HG03469 (cell line): ENCODE measurements at regions not wholly inside any gene's neighbourhood (a gene's known extent, or its start where the extent isn't known, plus 50 kb on each side); places are given as distances from the start of the nearest gene placed in this dataset.
"Not testable (repeated sequence)": the region's sequence is repeated elsewhere in the genome, so short reads cannot be mapped to it uniquely, and the experiment has no call there.

Source experiments
- ATAC-seq: cut with Tn5 transposase; IDR thresholded peaks from one replicate; pipeline ENCODE4 v1.9.1; 2021; ENCODE audit warnings: mild to moderate bottlenecking, moderate library complexity, moderate number of reproducible peaks; ENCODE audit not compliant: unreplicated experiment

- no peak for ATAC-seq
Observed at GRCh38 chr6:121544691-121545090, 109.2 kb downstream of the GJA1 start.

DNA sequence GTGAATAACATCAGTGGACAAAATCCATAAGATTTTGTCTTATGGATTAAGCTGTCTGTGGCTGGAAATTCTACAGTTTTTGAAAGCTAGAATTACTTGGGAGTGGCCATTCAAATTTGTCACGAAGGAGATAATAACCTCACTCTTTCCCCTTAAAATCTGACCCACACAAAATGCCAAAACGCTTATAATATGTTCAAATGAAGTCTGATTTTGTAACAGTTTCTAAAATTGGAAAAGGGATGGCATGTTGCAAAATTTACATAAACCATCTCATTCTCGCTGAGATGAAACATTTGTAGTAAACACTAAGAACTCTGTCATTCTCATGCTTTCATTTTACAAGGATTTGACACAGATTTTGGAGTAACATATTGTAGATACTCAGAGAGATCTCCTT, 112.7 kb downstream of the GJA1 start:
- no peak for ATAC-seq

GRCh38 chr6:121549736-121550135, 114.3 kb downstream of the GJA1 start:
- ATAC-seq, result no peak

DNA sequence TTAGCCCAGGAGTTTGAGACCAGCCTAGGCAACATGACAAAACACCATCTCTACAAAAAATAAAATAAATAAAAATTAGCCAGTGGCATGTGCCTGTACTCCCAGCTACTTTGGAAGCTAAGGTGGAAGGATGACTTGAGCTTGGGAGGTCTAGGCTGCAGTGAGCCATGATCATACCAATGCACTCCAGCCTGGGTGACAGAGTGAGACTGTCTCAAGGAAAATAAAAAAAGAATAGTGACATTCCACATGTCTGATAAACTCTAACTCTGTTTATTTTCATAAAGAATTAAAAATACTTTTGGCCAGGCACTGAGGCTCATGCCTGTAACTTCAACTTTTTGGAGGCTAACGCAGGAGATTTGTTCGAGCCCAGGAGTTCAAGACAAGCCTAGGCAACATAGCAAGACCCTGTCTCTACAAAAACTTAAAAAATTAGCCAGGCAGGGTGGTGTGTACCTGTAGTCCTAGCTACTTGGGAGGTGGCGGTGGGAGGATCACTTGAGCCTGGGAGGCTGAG, 115.1 kb downstream of the GJA1 start:
- ATAC-seq, result no peak

DNA sequence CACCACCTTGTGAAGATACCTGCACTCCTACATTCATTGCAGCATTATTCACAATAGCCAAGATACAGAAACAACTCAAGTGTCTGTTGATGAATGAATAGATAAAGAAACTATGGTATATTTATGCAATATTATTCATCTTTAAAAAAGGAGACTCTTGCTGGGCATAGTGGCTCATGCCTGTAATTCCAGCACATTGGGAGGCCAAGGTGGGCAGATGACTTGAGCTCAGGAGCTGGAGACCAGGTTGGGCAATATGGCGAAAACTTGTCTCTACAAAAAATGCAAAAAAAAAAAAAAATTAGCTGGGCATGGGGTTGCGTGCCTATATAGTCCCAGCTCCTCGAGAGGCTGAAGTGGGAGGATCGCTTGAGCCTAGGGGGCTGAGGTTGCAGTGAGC, 119.8 kb downstream of the GJA1 start:
- ATAC-seq, result no peak

- not testable (repeated sequence) for ATAC-seq
Observed at GRCh38 chr6:121556149-121556548, 120.7 kb downstream of the GJA1 start.

- ATAC-seq, result no peak
Observed at GRCh38 chr6:121557146-121557940, 121.9 kb downstream of the GJA1 start.

DNA sequence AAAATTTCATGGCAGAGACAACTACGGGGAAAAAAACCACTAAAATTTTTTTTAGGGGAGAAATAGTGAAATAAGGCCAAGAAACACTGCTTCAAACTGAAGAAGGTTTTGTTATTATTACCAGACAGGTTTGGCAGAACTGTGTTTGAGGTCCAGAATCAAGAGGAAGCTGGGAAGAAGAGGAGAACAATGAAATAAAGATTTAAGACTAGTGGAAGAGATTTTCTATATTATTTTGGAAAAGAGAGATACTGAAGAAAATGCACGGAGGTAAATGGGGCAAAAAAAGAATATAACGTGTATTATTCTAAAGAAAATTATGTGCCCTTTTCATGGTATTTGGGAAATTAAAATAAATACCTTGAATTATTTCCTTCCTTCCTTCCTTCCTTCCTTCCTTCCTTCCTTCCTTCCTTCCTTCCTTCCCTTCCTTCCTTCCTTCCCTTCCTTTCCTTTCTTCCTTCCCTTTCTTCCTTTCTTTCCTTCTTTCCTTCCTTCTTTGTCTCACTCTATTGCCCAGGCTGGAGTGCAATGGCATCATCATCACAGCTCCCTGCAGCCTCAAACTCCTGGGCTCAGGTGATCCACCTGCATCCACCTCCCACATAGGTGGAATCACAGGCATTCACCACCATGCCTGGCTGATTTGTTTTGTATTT, 124.3 kb downstream of the GJA1 start:
- ATAC-seq, result no peak

GRCh38 chr6:121560476-121560875, 125.0 kb downstream of the GJA1 start:
- ATAC-seq, result no peak

- no peak for ATAC-seq
Observed at GRCh38 chr6:121563286-121563685, 127.8 kb downstream of the GJA1 start.

DNA sequence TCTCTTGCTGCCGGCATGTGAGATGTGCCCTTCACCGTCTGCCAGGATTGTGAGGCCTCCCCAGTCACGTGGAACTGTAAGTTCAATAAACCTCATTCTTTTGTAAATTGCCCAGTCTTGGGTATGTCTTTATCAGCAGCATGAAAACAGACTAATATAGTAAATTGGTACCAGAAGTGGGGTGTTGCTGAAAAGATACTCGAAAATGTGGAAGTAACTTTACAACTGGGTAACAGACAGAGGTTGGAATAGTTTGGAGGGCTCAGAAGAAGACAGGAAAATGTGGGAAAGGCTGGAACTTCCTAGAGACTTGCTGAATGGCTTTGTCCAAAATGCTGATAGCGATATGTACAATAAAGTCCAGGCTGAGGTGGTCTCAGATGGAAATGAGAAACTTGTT, 129.1 kb downstream of the GJA1 start:
- ATAC-seq, result not testable (repeated sequence)

- ATAC-seq, result no peak
Observed at GRCh38 chr6:121571455-121571854, 136.0 kb downstream of the GJA1 start.

GRCh38 chr6:121573481-121573880, 138.0 kb downstream of the GJA1 start:
- no peak for ATAC-seq

DNA sequence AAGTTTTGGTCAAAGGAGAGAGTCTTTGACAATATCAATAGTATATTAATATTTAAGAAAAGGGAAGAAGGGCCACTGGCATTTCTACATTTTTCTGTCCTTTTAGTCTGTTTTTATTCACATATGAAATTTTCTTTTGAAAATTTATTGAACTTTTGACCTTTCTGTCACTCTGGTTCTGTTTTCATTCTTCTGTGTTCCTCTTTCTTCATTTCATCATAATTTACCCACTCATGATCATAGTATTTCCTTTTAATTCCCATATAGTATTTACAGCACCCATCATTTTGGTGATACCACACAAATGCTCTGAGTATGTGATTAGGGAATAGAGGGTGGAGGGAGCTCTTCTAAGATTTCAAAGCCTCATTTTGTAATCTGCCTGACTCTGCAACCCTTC, 142.8 kb downstream of the GJA1 start:
- no peak for ATAC-seq

GRCh38 chr6:121579478-121579877, 144.0 kb downstream of the GJA1 start:
- ATAC-seq, result no peak

GRCh38 chr6:121581327-121581726, 145.9 kb downstream of the GJA1 start:
- ATAC-seq, result no peak

DNA sequence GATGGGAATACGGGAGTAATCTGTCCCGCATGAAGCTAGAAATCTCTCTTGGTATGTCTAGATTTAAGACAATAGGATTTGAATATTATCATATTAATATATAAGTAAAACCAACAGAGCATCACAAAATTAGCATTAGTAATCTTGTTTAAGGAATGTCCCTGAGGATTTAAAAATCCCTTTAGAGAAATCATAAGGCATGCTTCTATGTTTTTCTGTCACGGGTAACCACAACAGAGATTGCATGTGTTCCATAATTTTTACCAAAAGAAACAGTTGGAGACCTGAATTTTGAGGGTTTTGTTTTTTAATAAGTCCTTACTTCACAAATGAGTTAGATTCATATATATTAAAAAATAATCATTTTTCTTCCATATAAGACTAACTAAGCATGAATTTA, 146.8 kb downstream of the GJA1 start:
- no peak for ATAC-seq

DNA sequence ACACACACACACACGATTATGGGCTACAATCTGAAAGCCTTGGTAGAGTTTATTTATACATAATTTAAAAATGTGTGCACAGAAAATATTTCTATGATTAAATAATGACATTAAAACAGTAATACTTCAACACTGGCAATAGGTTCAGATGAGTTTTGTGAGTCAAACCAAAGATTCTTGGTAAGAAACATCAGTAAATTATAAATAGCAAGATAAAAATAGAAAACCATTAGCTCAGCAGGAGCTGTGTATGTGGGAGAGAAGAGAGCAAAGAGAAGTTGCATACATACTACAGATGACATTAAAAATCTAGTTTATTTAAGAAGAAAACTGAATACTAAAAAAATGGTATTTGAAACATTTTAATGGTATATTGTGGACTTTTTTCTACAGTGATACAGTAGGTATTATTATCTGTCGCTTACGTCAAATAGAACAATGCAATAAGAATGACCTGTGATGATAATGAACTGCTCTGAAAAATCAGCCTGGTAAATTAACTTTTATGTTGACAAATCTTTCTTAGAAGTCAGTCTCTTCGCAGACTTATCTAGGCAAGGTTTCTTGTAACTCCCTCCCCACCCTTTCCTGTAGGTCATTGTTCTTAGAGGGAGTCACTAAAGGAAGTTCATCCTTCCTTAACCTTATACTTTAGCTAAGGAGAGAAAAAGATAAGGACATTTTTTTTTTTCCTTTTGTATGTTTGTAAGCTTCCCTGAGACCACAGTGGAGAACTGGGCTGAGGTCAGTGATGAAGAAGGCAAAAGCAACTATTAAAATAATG, 149.3 kb downstream of the GJA1 start:
- ATAC-seq, result no peak

GRCh38 chr6:121590438-121590837, 155.0 kb downstream of the GJA1 start:
- no peak for ATAC-seq

DNA sequence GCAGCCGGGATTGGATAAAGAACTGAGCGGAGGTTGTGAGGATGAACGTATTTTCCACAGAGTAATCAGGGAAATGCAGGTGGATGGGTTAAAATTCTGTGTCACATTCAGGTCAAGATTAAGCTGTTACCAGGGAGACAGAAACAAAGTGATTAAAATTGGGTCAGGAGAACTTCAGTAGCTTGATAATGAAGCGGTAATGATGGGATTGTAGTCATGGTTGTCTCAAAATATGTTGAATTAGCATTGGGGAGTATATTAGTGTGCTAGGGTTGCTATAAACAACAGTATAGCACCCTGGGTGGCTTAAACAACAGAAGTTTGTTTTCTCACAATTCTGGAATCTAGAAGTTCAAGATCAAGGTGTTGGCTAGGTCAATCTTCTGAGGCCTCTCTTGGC, 155.5 kb downstream of the GJA1 start:
- ATAC-seq, result no peak

GRCh38 chr6:121592261-121592935, 157.0 kb downstream of the GJA1 start:
- ATAC-seq, result no peak
